GM12873 (cell line): ENCODE measurements at regions not wholly inside any gene's neighbourhood (a gene's known extent, or its start where the extent isn't known, plus 50 kb on each side); places are given as distances from the start of the nearest gene placed in this dataset.
A peak's percentile ranks its signal among the peaks of the same experiment; 100 is the strongest.

Experiments used
- TF ChIP-seq, protein P1 (sequence below): IDR thresholded peaks from 2 replicates; pipeline ENCODE4 v1.5.1; 2012; ENCODE audit warnings: low read depth, mild to moderate bottlenecking, moderate library complexity, low read length, control low read depth; ENCODE audit not compliant: insufficient read depth; ENCODE audit errors: missing control alignments

DNA sequence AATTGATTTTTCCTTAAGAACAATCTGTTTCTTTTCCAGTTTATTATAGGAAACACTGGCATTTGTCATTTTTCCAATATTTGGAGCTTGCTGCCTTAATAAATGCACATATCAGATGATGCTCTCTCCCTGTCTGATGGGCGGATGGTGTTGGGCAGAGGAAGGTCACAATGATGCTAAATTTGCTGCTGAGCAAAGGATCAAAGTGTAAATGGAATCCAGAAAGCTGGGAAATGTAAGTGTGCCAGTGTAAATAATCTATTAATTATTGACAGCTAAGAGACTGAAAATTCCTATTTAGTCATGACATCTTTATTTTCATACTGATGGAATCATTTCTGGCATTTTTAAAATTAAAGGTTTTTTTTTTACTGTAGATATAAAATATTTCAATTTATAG is 243.2 kb downstream of the PTBP2 start:
- TF ChIP-seq, protein P1, sequence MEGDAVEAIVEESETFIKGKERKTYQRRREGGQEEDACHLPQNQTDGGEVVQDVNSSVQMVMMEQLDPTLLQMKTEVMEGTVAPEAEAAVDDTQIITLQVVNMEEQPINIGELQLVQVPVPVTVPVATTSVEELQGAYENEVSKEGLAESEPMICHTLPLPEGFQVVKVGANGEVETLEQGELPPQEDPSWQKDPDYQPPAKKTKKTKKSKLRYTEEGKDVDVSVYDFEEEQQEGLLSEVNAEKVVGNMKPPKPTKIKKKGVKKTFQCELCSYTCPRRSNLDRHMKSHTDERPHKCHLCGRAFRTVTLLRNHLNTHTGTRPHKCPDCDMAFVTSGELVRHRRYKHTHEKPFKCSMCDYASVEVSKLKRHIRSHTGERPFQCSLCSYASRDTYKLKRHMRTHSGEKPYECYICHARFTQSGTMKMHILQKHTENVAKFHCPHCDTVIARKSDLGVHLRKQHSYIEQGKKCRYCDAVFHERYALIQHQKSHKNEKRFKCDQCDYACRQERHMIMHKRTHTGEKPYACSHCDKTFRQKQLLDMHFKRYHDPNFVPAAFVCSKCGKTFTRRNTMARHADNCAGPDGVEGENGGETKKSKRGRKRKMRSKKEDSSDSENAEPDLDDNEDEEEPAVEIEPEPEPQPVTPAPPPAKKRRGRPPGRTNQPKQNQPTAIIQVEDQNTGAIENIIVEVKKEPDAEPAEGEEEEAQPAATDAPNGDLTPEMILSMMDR = no peak

DNA sequence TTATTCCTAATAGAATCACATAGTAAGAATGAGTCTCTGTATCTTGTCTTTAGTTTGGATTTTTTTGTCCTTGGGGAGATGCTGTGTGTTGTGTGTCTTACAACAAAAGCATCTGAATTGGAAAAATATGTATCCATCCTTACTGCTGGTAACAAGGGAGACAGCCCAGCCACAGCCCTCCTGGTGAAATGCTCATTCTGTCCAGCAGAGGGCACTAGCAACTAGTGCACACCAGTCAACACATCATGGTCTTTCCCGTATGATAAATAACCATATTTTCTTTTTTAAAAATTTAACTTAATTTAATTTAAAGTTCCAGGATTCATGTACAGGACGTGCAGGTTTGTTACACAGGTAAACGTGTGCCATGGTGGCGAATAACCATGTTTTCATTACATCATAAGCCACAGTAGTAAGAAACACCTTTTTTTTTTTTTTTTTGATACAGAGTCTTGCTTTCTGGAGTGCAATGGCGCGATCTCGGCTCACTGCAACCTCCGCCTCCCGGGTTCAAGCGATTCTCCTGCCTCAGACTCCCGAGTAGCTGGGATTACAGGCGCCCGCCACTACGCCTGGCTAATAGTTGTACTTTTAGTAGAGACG is 245.1 kb downstream of the PTBP2 start:
- TF ChIP-seq, protein P1 = peak; percentile 90

GRCh38 chr1:96967311-96967710 is 245.7 kb downstream of the PTBP2 start:
- TF ChIP-seq, protein P1 = no peak

DNA sequence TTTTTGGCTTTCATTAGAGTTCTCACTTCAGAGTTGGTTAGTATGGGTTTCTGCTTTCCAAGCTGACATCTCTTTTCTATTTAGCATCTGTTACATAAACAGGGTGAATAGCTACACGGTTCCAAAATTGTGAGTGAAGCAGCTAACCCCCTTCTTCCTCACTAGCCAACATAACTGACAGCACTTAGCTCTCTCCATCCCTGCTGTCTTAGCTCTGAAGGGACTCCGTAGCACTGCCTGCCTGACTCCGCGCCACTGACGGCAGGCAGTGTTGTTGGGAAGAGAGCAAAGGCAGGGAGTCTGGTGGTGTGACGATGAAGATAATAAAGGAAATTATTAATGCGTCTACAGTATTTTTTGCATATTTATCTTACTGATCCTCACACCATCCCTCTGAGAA is 247.0 kb downstream of the PTBP2 start:
- TF ChIP-seq, protein P1 = no peak

DNA sequence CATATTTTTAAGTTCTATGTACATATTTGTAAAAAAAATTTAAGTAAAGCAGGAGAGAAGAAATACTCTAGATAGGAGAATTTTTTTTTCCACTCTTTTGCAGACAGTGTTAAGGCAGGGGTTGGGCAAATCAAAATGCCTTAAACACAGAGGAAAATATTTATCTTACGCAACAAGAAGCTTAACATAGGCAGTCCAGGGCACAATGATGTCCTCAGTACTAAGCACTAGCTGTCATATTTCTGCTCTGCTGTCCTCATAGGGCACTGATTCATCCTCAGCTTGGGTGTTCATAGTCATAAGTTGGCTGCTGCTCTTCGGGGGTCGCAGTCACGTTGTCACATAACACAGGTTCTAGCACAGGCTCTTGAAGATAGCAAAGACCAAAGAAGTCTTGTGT is 247.4 kb downstream of the PTBP2 start:
- TF ChIP-seq, protein P1 = no peak

DNA sequence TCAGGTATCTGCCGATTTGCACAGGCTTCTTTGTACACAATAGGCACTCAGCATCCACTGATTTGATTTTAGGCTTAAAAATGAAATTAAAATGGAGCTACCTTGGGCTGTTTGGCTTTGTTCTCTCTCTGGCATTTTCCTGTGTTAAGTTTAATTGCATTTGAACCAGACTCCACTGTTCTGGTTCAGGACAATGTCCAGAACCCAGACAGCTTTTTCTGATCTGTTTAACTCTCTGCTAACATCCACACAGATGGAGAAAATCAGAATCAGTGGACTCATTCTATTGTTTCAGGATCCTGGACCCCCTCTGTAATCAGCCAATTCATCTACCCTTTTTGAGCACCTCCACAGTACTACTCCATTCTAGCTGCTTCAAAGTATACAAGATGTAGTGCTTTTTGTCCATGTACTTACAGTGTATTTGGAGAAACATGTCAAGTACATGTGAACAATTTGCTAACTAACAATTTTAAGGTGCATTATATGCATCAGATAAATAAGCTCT is 248.1 kb downstream of the PTBP2 start:
- TF ChIP-seq, protein P1 = no peak

GRCh38 chr1:96971439-96971838 is 249.9 kb downstream of the PTBP2 start:
- TF ChIP-seq, protein P1 = no peak
